ENCODE measurements at regions not wholly inside any gene's neighbourhood (a gene's known extent, or its start where the extent isn't known, plus 50 kb on each side); places are given as distances from the start of the nearest gene placed in this dataset.

GRCh38 chr11:112769170-112769569 is 192.1 kb upstream of the NCAM1 start:
- Histone ChIP-seq H3K9me3 (ENCODE audit: severe bottlenecking) (no peaks in the 10 kb centered on the region), H3K4me3 (ENCODE audit: low read depth, low read length) (no peak overlapping the region), H3K36me3 (no peaks in the 10 kb centered on the region), H3K27me3 (ENCODE audit: insufficient read depth, low read depth, severe bottlenecking) (no peaks in the 10 kb centered on the region), H3K27ac (no peak overlapping the region)
- TF ChIP-seq CTCF (IDR thresholded peaks at IDR 0.05; ENCODE audit: low read depth, low read length) = no peak
- DNase-seq = no peak

- no peaks in the 10 kb centered on the region for H3K9me3 ChIP-seq (ENCODE audit: severe bottlenecking)
Observed at GRCh38 chr11:112769584-112769983, 191.6 kb upstream of the NCAM1 start.

GRCh38 chr11:112770033-112770432 is 191.2 kb upstream of the NCAM1 start:
- no peaks in the 10 kb centered on the region for H3K27me3 ChIP-seq (ENCODE audit: insufficient read depth, low read depth, severe bottlenecking)
- no peaks in the 10 kb centered on the region for H3K36me3 ChIP-seq
- no peaks in the 10 kb centered on the region for H3K9me3 ChIP-seq (ENCODE audit: severe bottlenecking)
- TF ChIP-seq CTCF (IDR thresholded peaks at IDR 0.05; ENCODE audit: low read depth, low read length) = no peak
- no peak overlapping the region for H3K27ac ChIP-seq
- H3K4me3 ChIP-seq (ENCODE audit: low read depth, low read length) = no peak overlapping the region
- DNase-seq = no peak

More at GRCh38 chr11:112769584-112769983, 191.6 kb upstream of the NCAM1 start:
- Histone ChIP-seq H3K36me3 (no peaks in the 10 kb centered on the region), H3K27ac (no peak overlapping the region), H3K4me3 (ENCODE audit: low read depth, low read length) (no peak overlapping the region), H3K27me3 (ENCODE audit: insufficient read depth, low read depth, severe bottlenecking) (no peaks in the 10 kb centered on the region)
- no peak for TF ChIP-seq CTCF (IDR thresholded peaks at IDR 0.05; ENCODE audit: low read depth, low read length)
- no peak for DNase-seq

- no peak for DNase-seq
- Histone ChIP-seq H3K4me3 (ENCODE audit: low read depth, low read length) (no peak overlapping the region), H3K36me3 (no peaks in the 10 kb centered on the region), H3K27me3 (ENCODE audit: insufficient read depth, low read depth, severe bottlenecking) (no peaks in the 10 kb centered on the region), H3K27ac (no peak overlapping the region), H3K9me3 (ENCODE audit: severe bottlenecking) (no peaks in the 10 kb centered on the region)
- TF ChIP-seq CTCF (IDR thresholded peaks at IDR 0.05; ENCODE audit: low read depth, low read length) = no peak
Observed at GRCh38 chr11:112770487-112770886, 190.7 kb upstream of the NCAM1 start.

GRCh38 chr11:112771851-112772250 is 189.4 kb upstream of the NCAM1 start:
- Histone ChIP-seq H3K9me3 (ENCODE audit: severe bottlenecking) (no peaks in the 10 kb centered on the region), H3K36me3 (no peaks in the 10 kb centered on the region), H3K4me3 (ENCODE audit: low read depth, low read length) (no peak overlapping the region), H3K27me3 (ENCODE audit: insufficient read depth, low read depth, severe bottlenecking) (no peaks in the 10 kb centered on the region), H3K27ac (no peak overlapping the region)
- TF ChIP-seq CTCF (IDR thresholded peaks at IDR 0.05; ENCODE audit: low read depth, low read length) = no peak
- no peak for DNase-seq

- Histone ChIP-seq H3K27ac (no peak overlapping the region), H3K27me3 (ENCODE audit: insufficient read depth, low read depth, severe bottlenecking) (no peaks in the 10 kb centered on the region), H3K4me3 (ENCODE audit: low read depth, low read length) (no peak overlapping the region), H3K36me3 (no peaks in the 10 kb centered on the region), H3K9me3 (ENCODE audit: severe bottlenecking) (no peaks in the 10 kb centered on the region)
- no peak for DNase-seq
- no peak for TF ChIP-seq CTCF (IDR thresholded peaks at IDR 0.05; ENCODE audit: low read depth, low read length)
Observed at GRCh38 chr11:112773264-112773663, 188.0 kb upstream of the NCAM1 start.
